ENCODE measurements at regions not wholly inside any gene's neighbourhood (a gene's known extent, or its start where the extent isn't known, plus 50 kb on each side); places are given as distances from the start of the nearest gene placed in this dataset.

DNA sequence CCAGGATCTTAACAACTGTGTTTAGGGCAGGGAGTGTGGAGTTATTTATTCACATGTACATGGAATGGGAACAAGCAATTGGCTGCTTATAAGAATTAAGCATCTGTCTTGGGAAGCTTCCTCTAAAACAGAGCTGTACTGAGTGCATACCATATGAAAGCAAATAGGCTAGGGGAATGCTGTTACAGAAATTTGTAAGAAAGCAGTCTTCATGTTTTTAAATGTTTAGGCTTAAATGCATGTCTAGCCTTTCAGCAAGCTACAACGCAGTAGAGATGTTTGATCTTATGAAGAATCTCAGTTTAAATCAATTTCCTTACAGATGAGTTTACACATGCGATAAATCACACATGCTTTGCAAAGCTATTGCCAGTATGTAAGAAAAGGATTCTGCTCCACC is 123.1 kb upstream of the MID1 start:
- DNase-seq (ENCODE audit: low spot score) = no peak
- no peak for TF ChIP-seq CTCF (IDR thresholded peaks at IDR 0.05; ENCODE audit: extremely low read depth, insufficient read depth, missing control alignments)
- in situ Hi-C loops (cut with MboI; ENCODE audit: low pct_unique_long_range_greater_than_20kb, low sequenced_read_pairs, unreplicated experiment) = no loop called here

DNA sequence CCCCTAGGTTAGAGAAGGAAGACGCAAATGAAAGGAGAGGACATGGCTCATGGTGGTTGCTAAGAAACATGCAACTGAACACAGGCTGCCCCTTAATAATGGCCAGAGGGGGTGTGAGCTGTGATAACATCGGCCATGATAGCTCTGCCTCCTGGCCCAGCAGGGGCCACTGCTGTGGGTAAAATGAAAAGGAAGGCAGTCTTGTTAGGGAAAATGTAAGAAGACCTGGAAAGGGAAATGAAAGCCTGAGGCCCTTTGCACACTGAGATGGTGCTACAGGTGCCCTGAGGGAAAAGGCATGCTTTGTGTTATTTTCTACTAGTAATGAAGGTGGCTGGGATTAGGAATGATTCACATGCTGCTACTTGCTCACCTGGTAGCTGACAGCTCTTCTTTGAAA is 123.6 kb upstream of the MID1 start:
- in situ Hi-C loops (cut with MboI; ENCODE audit: low pct_unique_long_range_greater_than_20kb, low sequenced_read_pairs, unreplicated experiment) = no loop called here
- no peak for DNase-seq (ENCODE audit: low spot score)
- TF ChIP-seq CTCF (IDR thresholded peaks at IDR 0.05; ENCODE audit: extremely low read depth, insufficient read depth, missing control alignments) = no peak

DNA sequence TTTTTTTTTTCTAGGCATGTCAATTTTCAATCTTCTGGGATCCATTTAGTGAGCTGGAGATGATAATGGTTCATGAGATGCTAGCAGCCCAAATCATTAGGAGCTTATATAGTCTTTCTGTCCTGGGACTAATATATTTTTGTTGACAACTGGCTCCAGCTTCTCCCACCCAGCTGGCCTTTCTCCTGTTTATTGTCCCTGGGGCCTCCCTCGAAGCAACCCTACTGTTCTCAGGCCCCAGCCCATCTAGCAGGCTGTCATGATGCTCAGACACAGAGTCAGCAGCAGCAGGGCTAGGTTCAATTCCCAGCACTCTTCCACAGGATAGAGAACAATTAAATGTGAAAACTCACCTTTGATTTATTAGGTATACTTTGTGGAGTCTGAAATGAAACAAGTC is 127.6 kb upstream of the MID1 start:
- no peak for DNase-seq (ENCODE audit: low spot score)
- TF ChIP-seq CTCF (IDR thresholded peaks at IDR 0.05; ENCODE audit: extremely low read depth, insufficient read depth, missing control alignments) = no peak
- in situ Hi-C loops (cut with MboI; ENCODE audit: low pct_unique_long_range_greater_than_20kb, low sequenced_read_pairs, unreplicated experiment) = no loop called here

DNA sequence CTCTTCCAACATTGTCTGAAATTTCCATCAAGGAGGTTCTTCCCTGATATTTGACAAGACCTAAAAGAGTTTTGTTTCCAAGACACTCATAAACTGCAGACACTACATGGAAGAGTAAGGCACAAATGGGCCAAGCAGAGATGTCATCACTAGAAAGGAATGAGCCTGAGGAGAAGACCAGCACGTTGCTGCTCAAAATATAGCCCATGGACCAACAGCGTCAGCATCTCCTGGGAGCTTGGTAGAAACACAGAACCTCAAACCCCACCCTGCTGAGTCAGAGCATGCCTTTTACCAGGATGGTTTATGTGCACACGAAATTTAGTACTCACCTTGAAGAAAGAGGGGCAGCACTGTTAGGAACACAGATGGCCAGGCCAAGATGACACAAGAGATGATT is 128.7 kb upstream of the MID1 start:
- in situ Hi-C loops (cut with MboI; ENCODE audit: low pct_unique_long_range_greater_than_20kb, low sequenced_read_pairs, unreplicated experiment) = no loop called here
- TF ChIP-seq CTCF (IDR thresholded peaks at IDR 0.05; ENCODE audit: extremely low read depth, insufficient read depth, missing control alignments) = no peak
- no peak for DNase-seq (ENCODE audit: low spot score)

DNA sequence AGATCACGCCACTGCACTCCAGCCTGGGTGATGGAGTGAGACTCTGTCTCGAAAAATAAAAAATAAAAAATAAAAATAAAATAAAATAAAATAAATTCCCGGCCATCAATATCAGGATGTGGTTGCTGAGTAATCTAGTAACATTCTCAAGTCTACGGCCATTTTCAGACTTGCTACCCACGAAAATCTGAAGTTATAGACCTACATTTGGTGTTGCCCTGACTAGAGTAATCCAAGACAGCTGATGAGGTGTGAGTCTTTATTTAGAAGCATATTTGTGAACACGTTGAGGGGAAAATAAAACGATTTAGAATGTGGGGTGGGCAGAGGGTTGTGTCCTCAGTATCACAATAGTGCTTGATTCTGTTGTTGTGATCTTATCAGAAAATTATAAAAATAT is 130.2 kb upstream of the MID1 start:
- no peak for DNase-seq (ENCODE audit: low spot score)
- no peak for TF ChIP-seq CTCF (IDR thresholded peaks at IDR 0.05; ENCODE audit: extremely low read depth, insufficient read depth, missing control alignments)
- in situ Hi-C loops (cut with MboI; ENCODE audit: low pct_unique_long_range_greater_than_20kb, low sequenced_read_pairs, unreplicated experiment) = no loop called here

DNA sequence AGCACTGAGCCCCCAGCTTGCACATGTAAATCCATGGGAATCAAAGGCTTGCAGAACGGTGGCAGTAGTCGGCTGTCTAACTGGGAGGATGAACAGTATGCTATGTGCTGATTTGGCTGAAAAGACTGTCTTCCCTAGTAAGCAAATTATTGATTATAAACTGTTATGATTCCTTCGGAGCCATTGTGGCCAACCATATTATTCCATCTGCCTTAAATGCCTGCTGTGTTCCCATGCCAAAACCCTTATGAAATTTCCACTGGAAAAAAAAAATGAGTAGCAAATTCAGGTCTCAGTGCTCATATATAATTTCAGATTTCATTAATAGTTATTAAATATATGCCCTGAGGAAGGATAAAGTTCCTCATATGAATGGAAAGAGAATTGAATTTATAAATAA is 132.7 kb upstream of the MID1 start:
- TF ChIP-seq CTCF (IDR thresholded peaks at IDR 0.05; ENCODE audit: extremely low read depth, insufficient read depth, missing control alignments) = no peak
- in situ Hi-C loops (cut with MboI; ENCODE audit: low pct_unique_long_range_greater_than_20kb, low sequenced_read_pairs, unreplicated experiment) = no loop called here
- DNase-seq (ENCODE audit: low spot score) = no peak

GRCh38 chrX:10754445-10754844 is 134.1 kb upstream of the MID1 start:
- in situ Hi-C loops (cut with MboI; ENCODE audit: low pct_unique_long_range_greater_than_20kb, low sequenced_read_pairs, unreplicated experiment) = no loop called here
- no peak for TF ChIP-seq CTCF (IDR thresholded peaks at IDR 0.05; ENCODE audit: extremely low read depth, insufficient read depth, missing control alignments)
- no peak for DNase-seq (ENCODE audit: low spot score)

Data from GM13977 (cell line).